Glutamatergic neuron (in vitro differentiated cells): ENCODE measurements at regions not wholly inside any gene's neighbourhood (a gene's known extent, or its start where the extent isn't known, plus 50 kb on each side); places are given as distances from the start of the nearest gene placed in this dataset.

Experiments
- DNase-seq: peaks from one replicate; pipeline ENCODE4 v3.0.0; 2022
- H3K27ac Mint-ChIP-seq: one replicate; pipeline ENCODE4 v1.8.0; 2020; ENCODE audit warnings: mild to moderate bottlenecking, mixed read lengths, inconsistent platforms; ENCODE audit not compliant: unreplicated experiment
- H3K27me3 Mint-ChIP-seq: one replicate; pipeline ENCODE4 v1.8.0; 2020; ENCODE audit warnings: mild to moderate bottlenecking, moderate library complexity, mixed read lengths, inconsistent platforms; ENCODE audit not compliant: unreplicated experiment
- H3K36me3 Mint-ChIP-seq: one replicate; pipeline ENCODE4 v1.8.0; 2020; ENCODE audit warnings: mild to moderate bottlenecking, mixed read lengths, inconsistent platforms; ENCODE audit not compliant: unreplicated experiment
- H3K4me1 Mint-ChIP-seq: one replicate; pipeline ENCODE4 v1.8.0; 2020; ENCODE audit warnings: mild to moderate bottlenecking, low read depth, mixed read lengths, inconsistent platforms; ENCODE audit not compliant: unreplicated experiment
- H3K4me3 Mint-ChIP-seq: one replicate; pipeline ENCODE4 v1.8.0; 2020; ENCODE audit warnings: mild to moderate bottlenecking, mixed read lengths, inconsistent platforms; ENCODE audit not compliant: unreplicated experiment
- H3K9me3 Mint-ChIP-seq: one replicate; pipeline ENCODE4 v1.8.0; 2020; ENCODE audit warnings: mild to moderate bottlenecking, moderate library complexity, mixed read lengths, inconsistent platforms; ENCODE audit not compliant: unreplicated experiment
- TF ChIP-seq, protein P1 (sequence below): fragments of 200-600 bp; sonication (generic); IDR thresholded peaks from one replicate; pipeline ENCODE4 v1.5.0; 2021; ENCODE audit not compliant: partially characterized antibody, unreplicated experiment

DNA sequence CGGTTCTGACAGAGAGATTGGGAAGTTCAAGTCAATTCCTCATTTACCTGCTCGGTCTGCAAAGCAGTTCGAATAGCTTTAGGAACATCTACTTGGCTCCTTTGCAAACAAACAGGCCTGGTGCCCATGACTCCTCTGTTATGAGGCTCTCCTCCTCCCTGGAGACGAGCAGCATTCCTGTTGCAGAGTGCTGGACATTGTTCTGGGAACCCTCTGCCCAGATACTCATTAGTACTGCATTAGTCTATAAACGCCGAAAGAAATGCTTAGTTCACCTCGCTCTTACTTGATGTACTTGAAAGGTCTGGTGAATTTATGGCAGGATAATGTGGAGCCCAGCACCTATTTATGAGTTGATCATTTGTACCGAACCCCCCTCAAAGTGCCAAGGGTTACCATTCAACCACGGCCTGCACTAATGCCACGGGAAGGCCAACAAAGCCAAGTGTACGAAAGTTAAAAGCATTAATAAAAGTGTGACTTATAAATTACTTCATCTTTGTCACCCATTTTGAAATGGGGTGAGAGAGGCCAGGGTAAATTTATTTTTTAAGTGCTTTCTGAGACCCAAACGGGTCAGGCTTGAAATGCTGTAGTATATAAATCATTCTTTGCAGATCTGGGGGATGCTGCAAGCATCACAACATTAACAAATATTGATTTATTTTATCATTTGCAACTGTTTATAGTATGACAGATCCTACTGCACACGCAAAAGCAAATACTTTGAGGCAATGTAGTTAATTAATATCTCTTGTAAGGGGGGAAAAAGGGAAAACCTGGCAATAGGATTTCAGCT is 478.9 kb upstream of the PSMD7 start:
- Mint-ChIP-seq H3K27me3 (no peaks in the 10 kb centered on the region), H3K4me1 (no peaks in the 10 kb centered on the region), H3K36me3 (no peaks in the 10 kb centered on the region), H3K9me3 (no peaks in the 10 kb centered on the region), H3K27ac (no peak overlapping the region), H3K4me3 (no peak overlapping the region)
- TF ChIP-seq, protein P1, sequence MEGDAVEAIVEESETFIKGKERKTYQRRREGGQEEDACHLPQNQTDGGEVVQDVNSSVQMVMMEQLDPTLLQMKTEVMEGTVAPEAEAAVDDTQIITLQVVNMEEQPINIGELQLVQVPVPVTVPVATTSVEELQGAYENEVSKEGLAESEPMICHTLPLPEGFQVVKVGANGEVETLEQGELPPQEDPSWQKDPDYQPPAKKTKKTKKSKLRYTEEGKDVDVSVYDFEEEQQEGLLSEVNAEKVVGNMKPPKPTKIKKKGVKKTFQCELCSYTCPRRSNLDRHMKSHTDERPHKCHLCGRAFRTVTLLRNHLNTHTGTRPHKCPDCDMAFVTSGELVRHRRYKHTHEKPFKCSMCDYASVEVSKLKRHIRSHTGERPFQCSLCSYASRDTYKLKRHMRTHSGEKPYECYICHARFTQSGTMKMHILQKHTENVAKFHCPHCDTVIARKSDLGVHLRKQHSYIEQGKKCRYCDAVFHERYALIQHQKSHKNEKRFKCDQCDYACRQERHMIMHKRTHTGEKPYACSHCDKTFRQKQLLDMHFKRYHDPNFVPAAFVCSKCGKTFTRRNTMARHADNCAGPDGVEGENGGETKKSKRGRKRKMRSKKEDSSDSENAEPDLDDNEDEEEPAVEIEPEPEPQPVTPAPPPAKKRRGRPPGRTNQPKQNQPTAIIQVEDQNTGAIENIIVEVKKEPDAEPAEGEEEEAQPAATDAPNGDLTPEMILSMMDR: no peak
- no peak for DNase-seq

DNA sequence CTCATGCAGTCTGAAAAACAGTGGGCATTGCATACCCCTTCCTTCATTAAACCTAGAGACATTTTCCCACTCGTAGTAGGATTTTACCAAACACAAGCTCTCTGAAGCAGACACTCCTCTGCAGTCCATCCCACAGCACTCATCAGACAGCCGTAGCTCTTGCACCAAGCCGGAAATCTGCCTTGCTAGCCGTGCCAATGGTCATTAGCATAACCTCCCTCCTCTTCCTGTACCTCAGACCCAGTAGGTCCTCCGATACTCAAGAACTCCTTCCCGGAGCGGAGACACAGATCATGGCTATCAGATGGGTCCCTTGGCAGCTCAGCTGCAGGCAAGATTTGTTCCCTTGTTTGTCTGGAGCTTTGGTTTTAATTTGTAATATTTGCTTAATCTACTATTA is 483.1 kb upstream of the PSMD7 start:
- H3K4me1 Mint-ChIP-seq: no peaks in the 10 kb centered on the region
- no peaks in the 10 kb centered on the region for H3K9me3 Mint-ChIP-seq
- H3K27me3 Mint-ChIP-seq: no peaks in the 10 kb centered on the region
- TF ChIP-seq, protein P1: no peak
- no peak overlapping the region for H3K27ac Mint-ChIP-seq
- DNase-seq: no peak
- H3K4me3 Mint-ChIP-seq: no peak overlapping the region
- no peaks in the 10 kb centered on the region for H3K36me3 Mint-ChIP-seq

DNA sequence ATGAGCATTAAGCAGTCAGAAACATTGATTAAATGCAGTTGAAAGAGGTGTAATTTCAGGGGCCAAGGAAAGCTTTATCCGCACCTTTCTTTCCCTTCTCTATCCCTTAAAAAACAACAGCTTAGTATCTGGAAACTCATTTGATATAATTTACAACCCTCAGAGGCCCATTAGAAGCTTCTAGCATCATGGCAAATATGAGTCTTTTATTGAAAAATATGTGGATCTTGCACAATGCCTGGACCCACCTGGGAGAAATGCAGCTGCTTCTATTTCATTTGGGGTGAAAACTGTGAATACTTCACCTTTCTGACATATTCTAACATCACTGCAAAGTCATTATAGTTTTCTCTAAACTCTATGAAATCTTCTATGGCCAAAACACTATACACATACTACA is 492.2 kb upstream of the PSMD7 start:
- TF ChIP-seq, protein P1: no peak
- Mint-ChIP-seq H3K4me1 (peaks cover 5% of the 10 kb centered on the region), H3K36me3 (no peaks in the 10 kb centered on the region), H3K27ac (no peak overlapping the region), H3K9me3 (no peaks in the 10 kb centered on the region), H3K4me3 (no peak overlapping the region), H3K27me3 (peaks cover 4% of the 10 kb centered on the region)
- no peak for DNase-seq

DNA sequence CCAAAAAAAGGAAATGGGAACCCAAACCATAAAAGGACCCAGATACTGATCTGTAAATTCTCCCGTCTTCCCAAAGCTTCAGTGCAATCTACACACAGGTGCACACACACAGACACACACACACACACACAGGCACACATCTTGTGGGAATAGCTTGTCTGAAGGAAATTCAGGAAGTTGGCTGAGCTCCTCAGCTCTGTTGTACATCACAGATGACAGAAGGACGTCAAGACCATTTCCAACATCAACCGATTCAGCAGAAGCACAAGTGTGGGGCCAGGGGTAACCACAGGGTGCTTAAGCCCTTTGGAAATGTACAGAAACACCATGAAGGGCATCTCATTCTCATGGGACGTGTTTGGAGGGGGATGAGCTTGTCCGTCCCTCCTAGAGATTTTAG is 498.1 kb upstream of the PSMD7 start:
- peaks cover 2% of the 10 kb centered on the region for H3K9me3 Mint-ChIP-seq
- H3K36me3 Mint-ChIP-seq: no peaks in the 10 kb centered on the region
- TF ChIP-seq, protein P1: no peak
- H3K4me1 Mint-ChIP-seq: peaks cover 29% of the 10 kb centered on the region
- H3K27me3 Mint-ChIP-seq: peaks cover 6% of the 10 kb centered on the region
- H3K4me3 Mint-ChIP-seq: no peak overlapping the region
- H3K27ac Mint-ChIP-seq: no peak overlapping the region
- DNase-seq: no peak

DNA sequence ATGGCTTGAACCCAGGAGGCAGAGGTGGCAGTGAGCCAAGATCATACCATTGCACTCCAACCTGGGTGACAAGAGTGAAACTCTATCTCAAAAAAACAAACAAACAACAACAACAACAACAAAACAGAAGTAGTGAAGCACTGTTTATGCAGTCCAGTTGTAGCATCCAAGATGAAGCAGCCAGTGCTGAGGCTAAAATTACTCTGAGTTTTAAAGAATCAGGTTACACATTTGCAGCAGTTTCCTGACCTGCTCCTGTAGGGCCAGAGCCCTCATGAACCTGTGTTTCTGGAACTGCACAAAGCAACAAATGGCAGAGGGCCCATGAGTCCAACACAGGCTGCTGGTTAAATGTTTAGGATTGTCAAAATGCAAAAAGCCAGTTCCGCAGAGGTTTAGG is 499.5 kb upstream of the PSMD7 start:
- H3K27ac Mint-ChIP-seq: no peak overlapping the region
- no peak for DNase-seq
- no peaks in the 10 kb centered on the region for H3K36me3 Mint-ChIP-seq
- H3K9me3 Mint-ChIP-seq: peaks cover 2% of the 10 kb centered on the region
- H3K4me3 Mint-ChIP-seq: no peak overlapping the region
- peaks cover 6% of the 10 kb centered on the region for H3K27me3 Mint-ChIP-seq
- TF ChIP-seq, protein P1: no peak
- H3K4me1 Mint-ChIP-seq: peaks cover 36% of the 10 kb centered on the region
